ENCODE measurements at regions not wholly inside any gene's neighbourhood (a gene's known extent, or its start where the extent isn't known, plus 50 kb on each side); places are given as distances from the start of the nearest gene placed in this dataset.

DNA sequence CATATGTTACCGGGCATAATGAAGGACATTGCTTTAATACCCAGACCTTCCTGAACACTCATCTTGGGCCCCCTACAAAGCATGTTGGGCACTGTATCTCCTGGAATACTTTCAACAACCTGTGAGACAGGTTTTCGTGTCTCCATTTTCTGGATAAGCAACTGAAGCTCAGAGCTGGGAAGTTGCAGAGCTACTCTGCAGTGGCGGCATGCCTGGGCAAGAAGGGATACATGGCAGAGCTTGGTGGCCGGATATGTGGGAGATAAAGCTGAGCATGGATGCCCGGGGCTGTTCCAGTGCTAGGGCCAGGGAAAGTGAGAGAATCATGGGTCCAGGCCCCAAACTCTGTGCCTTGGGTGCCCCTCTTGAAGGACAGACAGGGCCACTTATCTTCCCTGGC is 71.6 kb upstream of the KCND3 start:
- dilution Hi-C loops (cut with HindIII; ENCODE audit: low sequenced_read_pairs, unreplicated experiment): no loop called here
- CTCF ChIA-PET: no interaction called here
- no peak overlapping the region for H3K27ac ChIP-seq (ENCODE audit: insufficient read depth, low read length)
- H3K27me3 ChIP-seq (ENCODE audit: control insufficient read depth, insufficient read depth, low read length): no peaks in the 10 kb centered on the region
- H2BK20ac ChIP-seq (ENCODE audit: low read depth, low read length): no peak overlapping the region
- H3K14ac ChIP-seq (replicated peaks; ENCODE audit: low read depth, low read length): no peak overlapping the region
- H3K4me3 ChIP-seq (ENCODE audit: insufficient read depth, low read depth, low read length): no peak overlapping the region
- H2BK15ac ChIP-seq (ENCODE audit: low read depth, low read length): no peak overlapping the region
- no peak overlapping the region for H3K56ac ChIP-seq (ENCODE audit: extremely low read depth, insufficient read depth, low read length)
- H3K79me1 ChIP-seq (ENCODE audit: low read depth in 1 of 2, low read length in 2 of 2): no peaks in the 10 kb centered on the region
- H4K20me1 ChIP-seq (ENCODE audit: insufficient read depth, low read length): no peaks in the 10 kb centered on the region
- 60% methylated on average over 1 of the region's 5 CpGs; no CpG with 5 or more reads in 1 of the 2 experiments for WGBS, 2 experiments (ENCODE audit: extremely low coverage in 2 of 2, insufficient read length in 1 of 2)
- H3K9ac ChIP-seq (ENCODE audit: low read depth, low read length): no peak overlapping the region
- TF ChIP-seq MAFK (IDR thresholded peaks at IDR 0.05; ENCODE audit: low read depth, low read length): no peak
- no peak for TF ChIP-seq RFX5 (IDR thresholded peaks at IDR 0.05; ENCODE audit: low read depth, low read length)
- TF ChIP-seq, protein P1, sequence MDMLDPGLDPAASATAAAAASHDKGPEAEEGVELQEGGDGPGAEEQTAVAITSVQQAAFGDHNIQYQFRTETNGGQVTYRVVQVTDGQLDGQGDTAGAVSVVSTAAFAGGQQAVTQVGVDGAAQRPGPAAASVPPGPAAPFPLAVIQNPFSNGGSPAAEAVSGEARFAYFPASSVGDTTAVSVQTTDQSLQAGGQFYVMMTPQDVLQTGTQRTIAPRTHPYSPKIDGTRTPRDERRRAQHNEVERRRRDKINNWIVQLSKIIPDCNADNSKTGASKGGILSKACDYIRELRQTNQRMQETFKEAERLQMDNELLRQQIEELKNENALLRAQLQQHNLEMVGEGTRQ (IDR thresholded peaks at IDR 0.05; ENCODE audit: low read depth, low read length): no peak
- TF ChIP-seq POLR2A (IDR thresholded peaks at IDR 0.05; ENCODE audit: low read depth, low read length): no peak
- no peak for TF ChIP-seq CEBPB (IDR thresholded peaks at IDR 0.05; ENCODE audit: low read depth, low read length)
- no peak for TF ChIP-seq MXI1 (IDR thresholded peaks at IDR 0.05; ENCODE audit: borderline replicate concordance, low read depth, low read length)
- TF ChIP-seq RCOR1 (IDR thresholded peaks at IDR 0.05; ENCODE audit: insufficient replicate concordance, low read length): no peak
- TF ChIP-seq CHD1 (IDR thresholded peaks at IDR 0.05; ENCODE audit: low read depth, low read length): no peak
- TF ChIP-seq RAD21 (IDR thresholded peaks at IDR 0.05; ENCODE audit: low read length): no peak
- TF ChIP-seq MAZ (IDR thresholded peaks at IDR 0.05; ENCODE audit: borderline replicate concordance, low read depth, low read length): no peak
- TF ChIP-seq, protein P2, sequence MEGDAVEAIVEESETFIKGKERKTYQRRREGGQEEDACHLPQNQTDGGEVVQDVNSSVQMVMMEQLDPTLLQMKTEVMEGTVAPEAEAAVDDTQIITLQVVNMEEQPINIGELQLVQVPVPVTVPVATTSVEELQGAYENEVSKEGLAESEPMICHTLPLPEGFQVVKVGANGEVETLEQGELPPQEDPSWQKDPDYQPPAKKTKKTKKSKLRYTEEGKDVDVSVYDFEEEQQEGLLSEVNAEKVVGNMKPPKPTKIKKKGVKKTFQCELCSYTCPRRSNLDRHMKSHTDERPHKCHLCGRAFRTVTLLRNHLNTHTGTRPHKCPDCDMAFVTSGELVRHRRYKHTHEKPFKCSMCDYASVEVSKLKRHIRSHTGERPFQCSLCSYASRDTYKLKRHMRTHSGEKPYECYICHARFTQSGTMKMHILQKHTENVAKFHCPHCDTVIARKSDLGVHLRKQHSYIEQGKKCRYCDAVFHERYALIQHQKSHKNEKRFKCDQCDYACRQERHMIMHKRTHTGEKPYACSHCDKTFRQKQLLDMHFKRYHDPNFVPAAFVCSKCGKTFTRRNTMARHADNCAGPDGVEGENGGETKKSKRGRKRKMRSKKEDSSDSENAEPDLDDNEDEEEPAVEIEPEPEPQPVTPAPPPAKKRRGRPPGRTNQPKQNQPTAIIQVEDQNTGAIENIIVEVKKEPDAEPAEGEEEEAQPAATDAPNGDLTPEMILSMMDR (conservative IDR thresholded peaks at IDR 0.05; ENCODE audit: low read depth, low read length): no peak
- no peak for TF ChIP-seq SMC3 (IDR thresholded peaks at IDR 0.05; ENCODE audit: low read depth, low read length)
- no peak for TF ChIP-seq NFE2L2 (IDR thresholded peaks at IDR 0.05; ENCODE audit: low read depth, low read length)
- TF ChIP-seq FOS (IDR thresholded peaks at IDR 0.05; ENCODE audit: low read depth, low read length): no peak
- TF ChIP-seq, protein P3, sequence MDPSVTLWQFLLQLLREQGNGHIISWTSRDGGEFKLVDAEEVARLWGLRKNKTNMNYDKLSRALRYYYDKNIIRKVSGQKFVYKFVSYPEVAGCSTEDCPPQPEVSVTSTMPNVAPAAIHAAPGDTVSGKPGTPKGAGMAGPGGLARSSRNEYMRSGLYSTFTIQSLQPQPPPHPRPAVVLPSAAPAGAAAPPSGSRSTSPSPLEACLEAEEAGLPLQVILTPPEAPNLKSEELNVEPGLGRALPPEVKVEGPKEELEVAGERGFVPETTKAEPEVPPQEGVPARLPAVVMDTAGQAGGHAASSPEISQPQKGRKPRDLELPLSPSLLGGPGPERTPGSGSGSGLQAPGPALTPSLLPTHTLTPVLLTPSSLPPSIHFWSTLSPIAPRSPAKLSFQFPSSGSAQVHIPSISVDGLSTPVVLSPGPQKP (IDR thresholded peaks at IDR 0.05; ENCODE audit: borderline replicate concordance, low read depth, low read length): no peak
- TF ChIP-seq BHLHE40 (IDR thresholded peaks at IDR 0.05; ENCODE audit: low read depth, low read length): no peak
- H3K23ac ChIP-seq (ENCODE audit: low read depth, low read length): no peak overlapping the region
- H3K9me3 ChIP-seq (ENCODE audit: control insufficient read depth, insufficient read depth, low read length): no peaks in the 10 kb centered on the region
- H3K9me1 ChIP-seq (ENCODE audit: insufficient read depth, low read length): no peaks in the 10 kb centered on the region
- H2AFZ ChIP-seq (replicated peaks; ENCODE audit: low read length, poor library complexity): no peak overlapping the region
- intact Hi-C loops (cut with micrococcal nuclease): no loop called here
- BruUV-seq (replicated peaks): no TSS peak
- DNase-seq: no peak
- H2AK9ac ChIP-seq (replicated peaks; ENCODE audit: low read depth, low read length, poor library complexity): no peak overlapping the region
- no peak overlapping the region for H4K91ac ChIP-seq (ENCODE audit: insufficient read depth, low read depth, low read length)
- no peak overlapping the region for H3K4ac ChIP-seq (ENCODE audit: low read depth, low read length)
- H3K4me2 ChIP-seq (ENCODE audit: low read depth, low read length): no peak overlapping the region
- in situ Hi-C loops (cut with MboI; ENCODE audit: low sequenced_read_pairs): no loop called here
- ATAC-seq (ENCODE audit: low read depth): no peak
- POLR2A ChIA-PET (ENCODE audit: unreplicated experiment): no interaction called here
- H2BK5ac ChIP-seq (ENCODE audit: low read depth, low read length, poor library complexity, severe bottlenecking): no peak overlapping the region
- no peaks in the 10 kb centered on the region for H3K36me3 ChIP-seq (ENCODE audit: control insufficient read depth, insufficient read depth, low read length)
- H2AK5ac ChIP-seq (ENCODE audit: low read depth, low read length): no peak overlapping the region
- no peaks in the 10 kb centered on the region for H3K4me1 ChIP-seq (ENCODE audit: control insufficient read depth, insufficient read depth, low read length)
- no peak overlapping the region for H2BK120ac ChIP-seq (ENCODE audit: low read depth, low read length)
- H4K5ac ChIP-seq (ENCODE audit: low read depth, low read length): no peak overlapping the region
- no peak overlapping the region for H4K8ac ChIP-seq (ENCODE audit: low read depth in 2 of 2, low read length in 2 of 2)
- H3K18ac ChIP-seq (ENCODE audit: low read depth, low read length): no peak overlapping the region
